RKO (cell line): ENCODE measurements at regions not wholly inside any gene's neighbourhood (a gene's known extent, or its start where the extent isn't known, plus 50 kb on each side); places are given as distances from the start of the nearest gene placed in this dataset.

Experiments used
- DNase-seq: peaks from one replicate; pipeline ENCODE4 v3.0.0-alpha.2; 2016; ENCODE audit warnings: low spot score

- DNase-seq = no peak
These were observed 94.8 kb downstream of the INHBB start for GRCh38 chr2:120440521-120441350.

- DNase-seq = no peak
These were observed 95.4 kb downstream of the INHBB start for GRCh38 chr2:120441351-120441700.

- DNase-seq = no peak
These were observed 96.0 kb downstream of the INHBB start for GRCh38 chr2:120441744-120442471.

- no peak for DNase-seq
These were observed 96.6 kb downstream of the INHBB start for GRCh38 chr2:120442541-120442922.

GRCh38 chr2:120442923-120443571 lies 97.1 kb downstream of the INHBB start:
- no peak for DNase-seq

- no peak for DNase-seq
These were observed 98.0 kb downstream of the INHBB start for GRCh38 chr2:120443946-120444345.

GRCh38 chr2:120444691-120445240 lies 98.8 kb downstream of the INHBB start:
- no peak for DNase-seq

- DNase-seq = peak; percentile 42
These were observed 99.7 kb downstream of the INHBB start for GRCh38 chr2:120445449-120446143.

- DNase-seq = no peak
These were observed 100.5 kb downstream of the INHBB start for GRCh38 chr2:120446236-120447126.

- DNase-seq = no peak
These were observed 101.3 kb downstream of the INHBB start for GRCh38 chr2:120447127-120447785.

- no peak for DNase-seq
These were observed 102.5 kb downstream of the INHBB start for GRCh38 chr2:120448436-120448835.

- DNase-seq = no peak
These were observed 103.2 kb downstream of the INHBB start for GRCh38 chr2:120448961-120449810.

- no peak for DNase-seq
These were observed 104.4 kb downstream of the INHBB start for GRCh38 chr2:120450196-120450820.

- DNase-seq = no peak
These were observed 105.4 kb downstream of the INHBB start for GRCh38 chr2:120451334-120451733.

- DNase-seq = no peak
These were observed 106.2 kb downstream of the INHBB start for GRCh38 chr2:120452131-120452530.

GRCh38 chr2:120452945-120453634 lies 107.2 kb downstream of the INHBB start:
- DNase-seq = no peak

GRCh38 chr2:120453635-120453998 lies 107.7 kb downstream of the INHBB start:
- no peak for DNase-seq

- DNase-seq = no peak
These were observed 108.9 kb downstream of the INHBB start for GRCh38 chr2:120454654-120455385.
